HCT116 (cell line): ENCODE measurements at regions not wholly inside any gene's neighbourhood (a gene's known extent, or its start where the extent isn't known, plus 50 kb on each side); places are given as distances from the start of the nearest gene placed in this dataset.

Experiments
- ATAC-seq: fragments of 200-7000 bp; cut with Tn5 transposase; 2 replicates; pipeline ENCODE4 v1.9.1; 2020; ENCODE audit warnings: mild to moderate bottlenecking, moderate library complexity
- BruUV-seq: library from RNA; stranded (reverse); fragments of 400-500 nt; replicated peaks from 2 replicates; lab custom pipeline; 2021; lab: Mats Ljungman, UMichigan
- CTCF ChIA-PET: fragments of 300-600 bp; sonication (Branson Sonifier 250); formaldehyde crosslinking; loops from one replicate; lab custom pipeline; 2021; ENCODE audit warnings: antibody characterized with exemption; lab: Charles Lee
- POLR2A ChIA-PET: fragments of 300-600, 350-600 bp; sonication (Branson Sonifier 250); formaldehyde crosslinking; loops from one replicate; lab custom pipeline; 2021; ENCODE audit warnings: antibody characterized with exemption; lab: Charles Lee
- RAD21 ChIA-PET, 2 experiments: fragments of 300-600 bp; sonication (Branson Sonifier 250); formaldehyde crosslinking; loops; one replicate each; lab custom pipeline; 2023; ENCODE audit warnings: low total read pairs in 2 of 2; ENCODE audit not compliant: uncharacterized antibody in 2 of 2, unreplicated experiment in 2 of 2, low non-redundant PET in 1 of 2; lab: Charles Lee
- DNase-seq: peaks from one replicate; pipeline ENCODE4 v3.0.0-alpha.2; 2010; ENCODE audit warnings: low read depth, low spot score
- H2AFZ ChIP-seq: fragments of 200-600 bp; shearing (Covaris generic), sonication (generic); 2 replicates; pipeline ENCODE4 v1.6.1; 2017; ENCODE audit warnings: low read depth, mixed run types, mixed read lengths, antibody characterized with exemption, low read length; ENCODE audit not compliant: poor library complexity, severe bottlenecking
- H3K27ac ChIP-seq: 2 replicates; pipeline ENCODE4 v1.5.1; 2012; ENCODE audit warnings: low read depth, low read length
- H3K27me3 ChIP-seq: fragments of 200-600 bp; sonication (generic); 2 replicates; pipeline ENCODE4 v1.6.1; 2016; ENCODE audit warnings: mixed run types, low read length, mixed read lengths; ENCODE audit not compliant: insufficient read depth
- H3K36me3 ChIP-seq, 2 experiments: fragments of 200-500 bp in 1 of 2; fragments of 200-600 bp in 1 of 2; sonication (Bioruptor generic) in 1 of 2; sonication (generic) in 1 of 2; 2 replicates each; pipeline versions ENCODE4 v1.5.1 to v1.6.1; 2014 to 2016; ENCODE audit warnings: low read length in 2 of 2, inconsistent platforms in 1 of 2, mixed read lengths in 1 of 2, mixed run types in 1 of 2; ENCODE audit not compliant: insufficient read depth in 2 of 2, control insufficient read depth in 1 of 2
- H3K4me1 ChIP-seq, 2 experiments: fragments of 200-600 bp in 1 of 2; sonication (generic) in 1 of 2; 2 replicates each; pipeline versions ENCODE4 v1.5.1 to v1.6.1; 2012 to 2017; ENCODE audit warnings: low read length in 2 of 2, inconsistent platforms in 1 of 2, mild to moderate bottlenecking in 1 of 2, mixed read lengths in 1 of 2, mixed run types in 1 of 2, moderate library complexity in 1 of 2; ENCODE audit not compliant: insufficient read depth in 2 of 2, control insufficient read depth in 1 of 2
- H3K4me2 ChIP-seq: fragments of 200-600 bp; sonication (generic); 2 replicates; pipeline ENCODE4 v1.6.1; 2017; ENCODE audit warnings: mixed run types, low read length, mixed read lengths
- H3K4me3 ChIP-seq, 2 experiments: fragments of 200-600 bp in 1 of 2; sonication (generic) in 1 of 2; replicated peaks in 1 of 2; 2 replicates each; pipeline ENCODE4 v1.5.1; 2011 to 2016; ENCODE audit warnings: low read length in 2 of 2, control low read depth in 1 of 2, low read depth in 1 of 2, mild to moderate bottlenecking in 1 of 2, mixed read lengths in 1 of 2, mixed run types in 1 of 2
- H3K79me2 ChIP-seq: fragments of 200-600 bp; sonication (generic); 2 replicates; pipeline ENCODE4 v1.6.1; 2017; ENCODE audit warnings: mild to moderate bottlenecking, mixed run types, low read length, moderate library complexity, mixed read lengths; ENCODE audit not compliant: insufficient read depth
- H3K9ac ChIP-seq: fragments of 200-600 bp; sonication (generic); 2 replicates; pipeline ENCODE4 v1.6.1; 2016; ENCODE audit warnings: low read length, mixed read lengths
- H3K9me2 ChIP-seq: fragments of 200-600 bp; sonication (generic), shearing (Covaris generic); 2 replicates; pipeline ENCODE4 v1.6.1; 2017; ENCODE audit warnings: mixed run types, mild to moderate bottlenecking, moderate library complexity; ENCODE audit not compliant: insufficient read depth
- H3K9me3 ChIP-seq, 2 experiments: fragments of 200-500 bp in 1 of 2; fragments of 200-600 bp in 1 of 2; sonication (Bioruptor generic) in 1 of 2; sonication (generic) in 1 of 2; 2 replicates each; pipeline ENCODE4 v1.6.1; 2014 to 2017; ENCODE audit warnings: low read length in 2 of 2, mixed read lengths in 2 of 2, inconsistent platforms in 1 of 2, low read depth in 1 of 2, mild to moderate bottlenecking in 1 of 2, mixed run types in 1 of 2, moderate library complexity in 1 of 2; ENCODE audit not compliant: control insufficient read depth in 1 of 2, insufficient read depth in 1 of 2
- H4K20me1 ChIP-seq: fragments of 200-600 bp; sonication (generic), shearing (Covaris generic); 2 replicates; pipeline ENCODE4 v1.6.1; 2017; ENCODE audit warnings: mixed run types, mild to moderate bottlenecking, moderate library complexity; ENCODE audit not compliant: insufficient read depth
- CEBPB ChIP-seq: IDR thresholded peaks from 2 replicates; pipeline ENCODE4 v1.6.1; 2012; ENCODE audit warnings: low read depth
- EGR1 ChIP-seq: IDR thresholded peaks from 2 replicates; pipeline ENCODE4 v1.6.1; 2012; ENCODE audit warnings: low read depth
- ELF1 ChIP-seq: IDR thresholded peaks from 2 replicates; pipeline ENCODE4 v1.6.1; 2012; ENCODE audit warnings: low read depth, borderline replicate concordance
- EZH2 ChIP-seq: fragments of 200-600 bp; sonication (generic); IDR thresholded peaks from 2 replicates; pipeline ENCODE4 v1.6.1; 2017; ENCODE audit warnings: antibody characterized with exemption, mixed run types
- EZH2phosphoT487 ChIP-seq: fragments of 200-600 bp; IDR thresholded peaks from 2 replicates; pipeline ENCODE4 v1.6.1; 2018; ENCODE audit warnings: antibody characterized with exemption, borderline replicate concordance
- FOSL1 ChIP-seq: IDR thresholded peaks from 2 replicates; pipeline ENCODE4 v1.6.1; 2012; ENCODE audit warnings: low read depth
- MAX ChIP-seq: IDR thresholded peaks from 2 replicates; pipeline ENCODE4 v1.6.1; 2012
- SRF ChIP-seq: IDR thresholded peaks from 2 replicates; pipeline ENCODE4 v1.6.1; 2012; ENCODE audit warnings: low read depth
- ZBTB33 ChIP-seq: IDR thresholded peaks from 2 replicates; pipeline ENCODE4 v1.6.1; 2011; ENCODE audit warnings: mild to moderate bottlenecking, low read length, moderate library complexity; ENCODE audit not compliant: insufficient replicate concordance; ENCODE audit errors: extremely low read depth
- intact Hi-C: fragments of 100-400 bp; cut with micrococcal nuclease; formaldehyde crosslinking; loops from 2 replicates; pipeline ENCODE4 v1.10.0; 2022
- TF ChIP-seq, protein P1 (sequence below): IDR thresholded peaks from 2 replicates; pipeline ENCODE4 v1.6.1; 2012; ENCODE audit warnings: low read depth

DNA sequence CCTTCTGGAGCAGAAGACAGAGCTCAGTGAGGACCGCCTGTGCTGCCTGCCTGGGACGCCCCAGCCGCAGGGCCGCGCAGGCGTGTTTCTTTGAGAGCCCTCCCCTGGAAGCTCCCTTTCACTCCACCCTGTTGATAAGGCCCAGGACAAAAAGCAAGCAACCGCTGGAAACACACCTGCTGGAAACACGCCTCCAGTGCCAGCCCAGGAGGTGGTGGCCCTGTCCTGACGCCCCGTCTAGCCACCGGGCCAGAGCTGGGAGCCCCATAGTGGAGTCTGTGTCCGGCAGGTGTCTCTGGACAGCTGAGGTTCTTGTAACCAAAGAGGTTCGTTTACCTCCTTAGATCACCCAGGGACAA is 173.8 kb downstream of the KATNAL1 start:
- CTCF ChIA-PET = interaction anchor here (0.6 to 1.9 kb wide), 5 partner anchors 20 to 732 kb away, joined by 3 to 22 read pairs (median 4); no protein-coding TSS in a partner anchor
- H3K27me3 ChIP-seq = no peaks in the 10 kb centered on the region
- no peak overlapping the region for H3K4me3 ChIP-seq
- H3K79me2 ChIP-seq = no peaks in the 10 kb centered on the region
- peaks cover 0 to 7% of the 10 kb centered on the region in 2 experiments; a peak in 2 of 4 replicates for H3K4me1 ChIP-seq
- H4K20me1 ChIP-seq = no peaks in the 10 kb centered on the region
- no peak for ATAC-seq
- RAD21 ChIA-PET = no interaction called here
- DNase-seq = no peak
- H3K9ac ChIP-seq = no peak overlapping the region
- no peak overlapping the region for H3K27ac ChIP-seq
- no TSS peak for BruUV-seq
- POLR2A ChIA-PET = interaction anchor here (1.5 to 1.9 kb wide), 2 partner anchors 9 to 13 kb away, joined by 4 to 5 read pairs; no protein-coding TSS in a partner anchor
- TF ChIP-seq MAX = no peak
- no peak for TF ChIP-seq SRF
- no peak for TF ChIP-seq FOSL1
- TF ChIP-seq ZBTB33 = no peak
- TF ChIP-seq CEBPB = no peak
- no peak for TF ChIP-seq ELF1
- no peak for TF ChIP-seq EZH2
- no peak for TF ChIP-seq EGR1
- TF ChIP-seq, protein P1, sequence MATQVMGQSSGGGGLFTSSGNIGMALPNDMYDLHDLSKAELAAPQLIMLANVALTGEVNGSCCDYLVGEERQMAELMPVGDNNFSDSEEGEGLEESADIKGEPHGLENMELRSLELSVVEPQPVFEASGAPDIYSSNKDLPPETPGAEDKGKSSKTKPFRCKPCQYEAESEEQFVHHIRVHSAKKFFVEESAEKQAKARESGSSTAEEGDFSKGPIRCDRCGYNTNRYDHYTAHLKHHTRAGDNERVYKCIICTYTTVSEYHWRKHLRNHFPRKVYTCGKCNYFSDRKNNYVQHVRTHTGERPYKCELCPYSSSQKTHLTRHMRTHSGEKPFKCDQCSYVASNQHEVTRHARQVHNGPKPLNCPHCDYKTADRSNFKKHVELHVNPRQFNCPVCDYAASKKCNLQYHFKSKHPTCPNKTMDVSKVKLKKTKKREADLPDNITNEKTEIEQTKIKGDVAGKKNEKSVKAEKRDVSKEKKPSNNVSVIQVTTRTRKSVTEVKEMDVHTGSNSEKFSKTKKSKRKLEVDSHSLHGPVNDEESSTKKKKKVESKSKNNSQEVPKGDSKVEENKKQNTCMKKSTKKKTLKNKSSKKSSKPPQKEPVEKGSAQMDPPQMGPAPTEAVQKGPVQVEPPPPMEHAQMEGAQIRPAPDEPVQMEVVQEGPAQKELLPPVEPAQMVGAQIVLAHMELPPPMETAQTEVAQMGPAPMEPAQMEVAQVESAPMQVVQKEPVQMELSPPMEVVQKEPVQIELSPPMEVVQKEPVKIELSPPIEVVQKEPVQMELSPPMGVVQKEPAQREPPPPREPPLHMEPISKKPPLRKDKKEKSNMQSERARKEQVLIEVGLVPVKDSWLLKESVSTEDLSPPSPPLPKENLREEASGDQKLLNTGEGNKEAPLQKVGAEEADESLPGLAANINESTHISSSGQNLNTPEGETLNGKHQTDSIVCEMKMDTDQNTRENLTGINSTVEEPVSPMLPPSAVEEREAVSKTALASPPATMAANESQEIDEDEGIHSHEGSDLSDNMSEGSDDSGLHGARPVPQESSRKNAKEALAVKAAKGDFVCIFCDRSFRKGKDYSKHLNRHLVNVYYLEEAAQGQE = no peak
- no peak for TF ChIP-seq EZH2phosphoT487
- TF ChIP-seq, all 23 proteins: peak for 0
- intact Hi-C loops = loop anchor here (2.0 to 10.0 kb wide), 4 partner anchors 417 to 669 kb away; no protein-coding TSS in a partner anchor
- Histone ChIP-seq H3K9me2 (no peaks in the 10 kb centered on the region), H2AFZ (no peak overlapping the region), H3K9me3 (no peaks in the 10 kb centered on the region), H3K36me3 (no peaks in the 10 kb centered on the region), H3K4me2 (no peak overlapping the region)
